GM12875 (cell line): ENCODE measurements at regions not wholly inside any gene's neighbourhood (a gene's known extent, or its start where the extent isn't known, plus 50 kb on each side); places are given as distances from the start of the nearest gene placed in this dataset.

ENCODE experiments used
- H3K4me3 ChIP-seq: one replicate; pipeline ENCODE4 v1.5.1; 2011; ENCODE audit warnings: low read depth, low read length, control low read depth
- TF ChIP-seq, protein P1 (sequence below): IDR thresholded peaks from 2 replicates; pipeline ENCODE4 v1.5.1; 2011; ENCODE audit warnings: low read depth, mild to moderate bottlenecking, control low read depth, inconsistent platforms, low read length, moderate library complexity, borderline replicate concordance; ENCODE audit not compliant: insufficient read depth

DNA sequence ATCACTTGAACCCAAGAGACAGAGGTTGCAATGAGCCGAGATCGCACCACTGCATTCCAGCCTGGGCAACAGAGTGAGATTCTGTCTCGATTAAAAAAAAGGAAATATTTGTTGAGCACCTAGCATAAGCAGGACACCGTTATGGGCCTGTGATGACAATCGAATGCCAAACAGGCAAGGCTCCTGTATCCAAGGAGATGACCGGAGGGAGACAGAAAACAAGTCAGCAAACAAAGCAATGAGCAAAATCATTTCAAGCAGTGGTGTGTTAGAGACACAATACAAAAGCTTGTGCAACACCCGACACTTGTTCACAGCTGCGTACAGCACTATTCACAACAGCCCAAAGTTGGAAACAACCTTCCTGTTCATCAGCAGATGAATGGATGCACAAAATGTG, 87.1 kb upstream of the CPEB4 start:
- no peak overlapping the region for H3K4me3 ChIP-seq
- TF ChIP-seq, protein P1, sequence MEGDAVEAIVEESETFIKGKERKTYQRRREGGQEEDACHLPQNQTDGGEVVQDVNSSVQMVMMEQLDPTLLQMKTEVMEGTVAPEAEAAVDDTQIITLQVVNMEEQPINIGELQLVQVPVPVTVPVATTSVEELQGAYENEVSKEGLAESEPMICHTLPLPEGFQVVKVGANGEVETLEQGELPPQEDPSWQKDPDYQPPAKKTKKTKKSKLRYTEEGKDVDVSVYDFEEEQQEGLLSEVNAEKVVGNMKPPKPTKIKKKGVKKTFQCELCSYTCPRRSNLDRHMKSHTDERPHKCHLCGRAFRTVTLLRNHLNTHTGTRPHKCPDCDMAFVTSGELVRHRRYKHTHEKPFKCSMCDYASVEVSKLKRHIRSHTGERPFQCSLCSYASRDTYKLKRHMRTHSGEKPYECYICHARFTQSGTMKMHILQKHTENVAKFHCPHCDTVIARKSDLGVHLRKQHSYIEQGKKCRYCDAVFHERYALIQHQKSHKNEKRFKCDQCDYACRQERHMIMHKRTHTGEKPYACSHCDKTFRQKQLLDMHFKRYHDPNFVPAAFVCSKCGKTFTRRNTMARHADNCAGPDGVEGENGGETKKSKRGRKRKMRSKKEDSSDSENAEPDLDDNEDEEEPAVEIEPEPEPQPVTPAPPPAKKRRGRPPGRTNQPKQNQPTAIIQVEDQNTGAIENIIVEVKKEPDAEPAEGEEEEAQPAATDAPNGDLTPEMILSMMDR: no peak

DNA sequence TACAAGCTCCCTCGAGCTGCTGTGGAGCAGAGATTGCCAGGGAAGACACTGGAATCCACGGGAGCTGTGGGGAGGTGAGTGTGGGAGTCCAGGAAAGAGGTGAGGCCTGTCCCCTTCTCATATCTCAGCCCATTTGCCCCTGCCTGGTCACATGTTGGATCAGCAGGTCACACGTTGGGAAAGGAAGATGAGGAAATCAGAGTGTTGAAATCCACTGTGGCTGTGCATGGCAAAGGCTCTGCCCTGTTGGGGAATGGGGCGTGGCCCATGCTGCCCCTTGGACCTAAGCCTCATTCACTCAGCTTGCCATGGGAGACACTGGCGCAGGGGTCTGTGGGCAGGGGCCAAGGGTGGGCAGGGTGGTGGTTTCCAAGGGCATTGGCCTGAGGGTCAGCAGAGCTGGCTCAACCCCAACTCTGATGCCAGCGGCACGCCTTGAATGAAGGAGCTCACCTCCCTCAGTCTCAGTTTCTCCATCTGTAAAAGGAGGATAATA, 85.4 kb upstream of the CPEB4 start:
- H3K4me3 ChIP-seq: no peak overlapping the region
- TF ChIP-seq, protein P1: no peak

DNA sequence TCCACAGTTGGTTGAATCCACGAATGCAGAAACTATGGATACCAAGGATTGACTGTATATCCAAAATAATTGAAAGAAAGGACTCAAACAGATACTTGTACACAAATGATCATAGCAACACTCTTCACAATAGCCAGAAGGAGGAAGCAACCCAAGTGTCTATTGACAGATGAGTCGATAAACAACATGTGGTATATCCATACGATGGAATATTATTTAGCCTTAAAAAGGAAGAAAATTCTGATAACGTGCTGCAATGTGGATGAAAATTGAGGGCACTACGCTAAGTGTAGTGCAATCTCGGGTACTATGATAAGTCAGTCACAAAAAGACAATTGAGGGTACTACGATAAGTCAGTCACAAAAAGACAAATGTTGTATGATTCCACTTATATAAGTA, 83.6 kb upstream of the CPEB4 start:
- TF ChIP-seq, protein P1: no peak
- H3K4me3 ChIP-seq: no peak overlapping the region

DNA sequence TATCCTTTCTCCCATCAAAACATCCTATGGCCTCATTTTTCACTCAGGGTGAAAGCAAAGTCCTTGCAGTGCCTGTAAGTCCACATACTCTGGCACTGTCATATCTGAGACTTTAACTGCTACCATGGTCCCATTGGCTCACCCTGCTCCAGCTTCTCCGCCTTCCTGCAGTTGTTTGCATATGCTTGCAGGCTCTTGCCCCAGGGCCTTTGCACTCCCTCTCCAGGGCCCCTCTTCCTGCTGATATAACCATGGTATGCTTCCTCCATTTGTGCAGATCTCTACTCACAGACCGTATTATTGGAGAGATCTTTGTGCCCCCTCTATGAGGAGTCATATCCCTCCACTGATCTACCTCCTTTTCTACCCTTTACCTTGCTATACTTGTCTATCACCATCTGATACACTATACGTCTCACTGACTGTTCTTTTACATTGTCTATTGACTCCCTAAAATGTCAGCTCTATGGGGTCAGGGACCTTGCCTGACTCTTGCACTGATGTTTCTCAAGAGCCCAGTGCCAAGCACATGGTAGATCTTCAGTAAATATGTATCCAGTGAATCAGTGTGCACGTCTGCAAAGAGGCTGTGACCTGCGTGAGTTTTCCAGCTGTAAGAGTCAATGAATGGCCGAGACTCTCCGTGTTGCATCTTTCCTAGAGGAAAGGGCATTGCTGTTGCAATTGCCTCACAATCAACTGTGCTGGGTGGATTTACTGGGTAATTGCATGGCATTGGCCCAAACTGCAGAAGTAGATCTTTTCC, 81.7 kb upstream of the CPEB4 start:
- H3K4me3 ChIP-seq: no peak overlapping the region
- TF ChIP-seq, protein P1: no peak

DNA sequence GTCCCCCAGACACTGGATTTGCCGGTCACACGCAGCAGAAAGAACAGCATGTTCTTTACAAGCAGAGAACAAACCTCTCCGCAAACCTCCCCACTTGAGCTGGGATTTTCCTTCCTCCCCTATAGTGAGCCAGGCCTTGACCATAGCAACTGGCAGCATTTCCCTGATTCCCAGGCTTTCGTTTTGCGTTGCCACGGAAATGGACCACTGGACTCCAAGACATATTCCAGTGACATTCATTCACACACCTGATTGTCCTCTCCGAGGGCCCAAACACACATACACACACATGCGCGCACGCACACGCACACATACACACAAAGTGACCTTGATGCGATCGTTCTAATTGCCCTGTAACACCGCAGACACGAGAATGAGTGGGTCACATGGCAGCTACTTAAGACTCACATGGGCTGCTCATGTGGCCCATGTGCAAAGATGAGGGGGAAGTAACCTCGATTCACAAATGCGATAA, 80.9 kb upstream of the CPEB4 start:
- TF ChIP-seq, protein P1: no peak

DNA sequence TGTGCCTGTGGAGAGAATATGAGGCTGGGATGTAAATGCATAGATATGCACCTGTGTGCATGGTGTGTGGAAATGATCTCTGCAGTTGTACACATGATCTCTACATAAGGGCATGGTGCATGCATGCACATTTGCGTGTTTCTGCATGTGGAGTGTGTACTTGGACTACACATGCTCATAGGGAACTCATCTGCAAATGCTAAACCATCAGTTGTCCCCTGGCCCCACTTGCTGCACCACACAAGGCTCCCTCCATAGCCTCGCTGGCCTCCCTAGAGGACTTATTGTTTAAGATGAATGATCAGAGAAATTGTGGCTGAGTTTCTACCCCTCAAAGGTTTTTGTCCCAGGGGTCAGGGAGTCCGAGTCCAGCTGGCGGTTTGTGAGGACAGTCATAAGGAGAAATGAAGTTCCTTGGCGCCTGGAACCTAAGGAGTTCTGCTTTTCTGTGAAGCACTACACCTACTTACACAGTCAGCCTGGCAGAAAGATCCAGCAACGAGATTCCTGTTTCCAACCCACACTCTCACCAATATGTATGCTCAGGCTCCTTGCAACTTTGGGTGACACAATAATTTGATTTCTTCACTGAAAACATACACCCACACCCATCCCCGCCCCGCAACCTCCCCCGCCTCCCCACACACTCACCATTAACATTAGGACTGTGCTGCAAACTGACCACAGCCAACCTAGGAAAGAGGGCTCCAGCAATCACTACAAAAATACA, 79.9 kb upstream of the CPEB4 start:
- TF ChIP-seq, protein P1: no peak
- H3K4me3 ChIP-seq: no peak overlapping the region

More for the DNA sequence above, 80.9 kb upstream of the CPEB4 start:
- H3K4me3 ChIP-seq: no peak overlapping the region

DNA sequence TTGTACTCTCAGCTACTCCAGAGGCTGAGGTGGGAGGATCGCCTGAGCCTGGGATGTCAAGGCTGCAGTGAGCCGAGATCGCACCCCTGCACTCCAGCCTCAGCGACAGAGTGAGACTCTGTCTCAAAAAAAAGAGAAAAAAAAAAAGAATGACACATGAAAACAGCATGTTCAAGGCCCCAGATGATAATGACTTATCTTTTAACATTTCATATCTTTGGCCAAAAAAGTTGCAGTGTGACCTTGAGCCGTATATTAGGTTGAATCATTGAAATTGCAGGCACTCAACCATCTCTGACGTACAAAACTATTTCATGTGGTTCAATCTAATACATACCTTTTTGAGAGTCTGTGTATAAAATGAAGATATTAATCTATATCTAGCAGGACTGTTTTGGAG, 79.1 kb upstream of the CPEB4 start:
- H3K4me3 ChIP-seq: no peak overlapping the region
- TF ChIP-seq, protein P1: no peak
